SK-N-SH (cell line): ENCODE measurements at regions not wholly inside any gene's neighbourhood (a gene's known extent, or its start where the extent isn't known, plus 50 kb on each side); places are given as distances from the start of the nearest gene placed in this dataset.

Source experiments
- CTCF ChIA-PET: fragments of 300-600, 350-600 bp; formaldehyde crosslinking; extraction: SDS; loops from one replicate; lab custom pipeline; 2021; lab: Yijun Ruan, JAX
- POLR2A ChIA-PET: fragments of 350-600 bp; sonication (Branson Sonifier 250); formaldehyde crosslinking; extraction: SDS; loops from one replicate; lab custom pipeline; 2020; ENCODE audit warnings: antibody characterized with exemption, inconsistent platforms; lab: Yijun Ruan, JAX
- DNase-seq: peaks from one replicate; pipeline ENCODE4 v3.0.0; 2012
- H2AFZ ChIP-seq: fragments of 200-600 bp; sonication (generic); 2 replicates; pipeline ENCODE4 v1.8.1; 2016; ENCODE audit warnings: antibody characterized with exemption, mild to moderate bottlenecking, low read depth
- H3F3A ChIP-seq: fragments of 200-600 bp; sonication (generic); replicated peaks from 2 replicates; pipeline ENCODE3; 2016; ENCODE audit warnings: antibody characterized with exemption, mild to moderate bottlenecking; ENCODE audit not compliant: insufficient read depth
- H3K27ac ChIP-seq, 2 experiments: fragments of 200-500 bp in 1 of 2; fragments of 200-600 bp in 1 of 2; sonication (Bioruptor generic) in 1 of 2; sonication (generic), shearing (Covaris generic) in 1 of 2; 2 replicates each; pipeline versions ENCODE4 v1.5.1 to v1.6.1; 2014 to 2016; ENCODE audit warnings: low read depth in 2 of 2, inconsistent platforms in 1 of 2, low read length in 1 of 2, mild to moderate bottlenecking in 1 of 2, mixed read lengths in 1 of 2
- H3K27me3 ChIP-seq: fragments of 200-600 bp; sonication (generic), shearing (Covaris generic); 2 replicates; pipeline ENCODE4 v1.6.1; 2016; ENCODE audit warnings: mixed run types; ENCODE audit not compliant: insufficient read depth
- H3K36me3 ChIP-seq, 2 experiments: fragments of 200-500 bp in 1 of 2; fragments of 200-600 bp in 1 of 2; sonication (Bioruptor generic) in 1 of 2; sonication (generic) in 1 of 2; replicated peaks in 1 of 2; 2 replicates each; pipeline versions ENCODE3 to v1.5.1; 2014 to 2016; ENCODE audit warnings: low read length in 1 of 2, mild to moderate bottlenecking in 1 of 2; ENCODE audit not compliant: insufficient read depth in 2 of 2, control insufficient read depth in 1 of 2
- H3K4me1 ChIP-seq, 2 experiments: fragments of 200-500 bp in 1 of 2; fragments of 200-600 bp in 1 of 2; sonication (Bioruptor generic) in 1 of 2; sonication (generic), shearing (Covaris generic) in 1 of 2; 2 replicates each; pipeline versions ENCODE4 v1.5.1 to v1.6.1; 2014 to 2016; ENCODE audit warnings: low read depth in 1 of 2, low read length in 1 of 2, mixed run types in 1 of 2; ENCODE audit not compliant: insufficient read depth in 2 of 2, control insufficient read depth in 1 of 2
- H3K4me2 ChIP-seq: fragments of 200-600 bp; sonication (generic), shearing (Covaris generic); 2 replicates; pipeline ENCODE4 v1.6.1; 2017; ENCODE audit warnings: mixed run types
- H3K4me3 ChIP-seq, 2 experiments: fragments of 200-500 bp in 1 of 2; fragments of 200-600 bp in 1 of 2; sonication (Bioruptor generic) in 1 of 2; sonication (generic), shearing (Covaris generic) in 1 of 2; 2 replicates each; pipeline versions ENCODE4 v1.5.1 to v1.8.1; 2014 to 2016; ENCODE audit warnings: low read depth in 2 of 2, inconsistent platforms in 1 of 2, low read length in 1 of 2, mild to moderate bottlenecking in 1 of 2, mixed read lengths in 1 of 2, moderate library complexity in 1 of 2
- H3K79me2 ChIP-seq: fragments of 200-600 bp; sonication (generic); 2 replicates; pipeline ENCODE4 v1.8.1; 2017; ENCODE audit warnings: mild to moderate bottlenecking; ENCODE audit not compliant: insufficient read depth
- H3K9ac ChIP-seq: fragments of 200-600 bp; sonication (generic); 2 replicates; pipeline ENCODE4 v1.6.1; 2017; ENCODE audit warnings: mixed run types
- H3K9me2 ChIP-seq: fragments of 200-600 bp; sonication (generic); 2 replicates; pipeline ENCODE4 v1.6.1; 2017; ENCODE audit warnings: mixed run types
- H3K9me3 ChIP-seq: fragments of 200-600 bp; sonication (generic); 2 replicates; pipeline ENCODE4 v1.6.1; 2017; ENCODE audit warnings: mixed run types, mild to moderate bottlenecking, moderate library complexity
- H4K20me1 ChIP-seq: fragments of 200-600 bp; sonication (generic); 2 replicates; pipeline ENCODE4 v1.6.1; 2017; ENCODE audit warnings: mild to moderate bottlenecking, mixed run types; ENCODE audit not compliant: insufficient read depth
- CHD2 ChIP-seq: fragments of 150-350 bp; IDR thresholded peaks from 2 replicates; pipeline ENCODE4 v1.6.1; 2018; ENCODE audit warnings: low read length; ENCODE audit not compliant: partially characterized antibody
- EP300 ChIP-seq, 2 experiments: IDR thresholded peaks; 2 replicates each; pipeline versions ENCODE4 v1.4.0 to v1.6.1; 2012; ENCODE audit warnings: borderline replicate concordance in 1 of 2, low read depth in 1 of 2, low read length in 1 of 2
- FOXM1 ChIP-seq: IDR thresholded peaks from 2 replicates; pipeline ENCODE4 v1.4.0; 2012; ENCODE audit warnings: low read depth, mild to moderate bottlenecking
- MXI1 ChIP-seq: IDR thresholded peaks from 2 replicates; pipeline ENCODE4 v1.6.1; 2012; ENCODE audit warnings: mild to moderate bottlenecking, low read depth, low read length, improper control_type of control experiment
- NFIC ChIP-seq: IDR thresholded peaks from 2 replicates; pipeline ENCODE4 v1.4.0; 2012; ENCODE audit warnings: borderline replicate concordance
- RAD21 ChIP-seq: IDR thresholded peaks from 2 replicates; pipeline ENCODE4 v1.6.1; 2012; ENCODE audit warnings: mild to moderate bottlenecking, low read length
- SIN3A ChIP-seq: IDR thresholded peaks from 2 replicates; pipeline ENCODE4 v1.6.1; 2012; ENCODE audit warnings: low read depth, mild to moderate bottlenecking, low read length, moderate library complexity, borderline replicate concordance
- TAF1 ChIP-seq: IDR thresholded peaks from 2 replicates; pipeline ENCODE4 v1.6.1; 2012; ENCODE audit warnings: low read depth, mild to moderate bottlenecking, low read length, moderate library complexity, borderline replicate concordance
- WGBS: methylation state at CpG from one replicate; pipeline ENCODE4 v1.1.6; 2017; ENCODE audit warnings: low lambda C conversion rate; 5-methylcytosine and 5-hydroxymethylcytosine counted together
- TF ChIP-seq, protein P1 (sequence below): fragments of 200-600 bp; sonication (generic); IDR thresholded peaks from 2 replicates; pipeline ENCODE4 v1.6.1; 2017; ENCODE audit warnings: antibody characterized with exemption, mild to moderate bottlenecking, moderate library complexity
- TF ChIP-seq, protein P2 (sequence below): fragments of 150-350 bp; IDR thresholded peaks from 2 replicates; pipeline ENCODE4 v1.6.1; 2016; ENCODE audit warnings: mild to moderate bottlenecking, low read depth, low read length
- TF ChIP-seq, protein P3 (sequence below): IDR thresholded peaks from 2 replicates; pipeline ENCODE4 v1.4.0; 2012; ENCODE audit warnings: low read depth, borderline replicate concordance

DNA sequence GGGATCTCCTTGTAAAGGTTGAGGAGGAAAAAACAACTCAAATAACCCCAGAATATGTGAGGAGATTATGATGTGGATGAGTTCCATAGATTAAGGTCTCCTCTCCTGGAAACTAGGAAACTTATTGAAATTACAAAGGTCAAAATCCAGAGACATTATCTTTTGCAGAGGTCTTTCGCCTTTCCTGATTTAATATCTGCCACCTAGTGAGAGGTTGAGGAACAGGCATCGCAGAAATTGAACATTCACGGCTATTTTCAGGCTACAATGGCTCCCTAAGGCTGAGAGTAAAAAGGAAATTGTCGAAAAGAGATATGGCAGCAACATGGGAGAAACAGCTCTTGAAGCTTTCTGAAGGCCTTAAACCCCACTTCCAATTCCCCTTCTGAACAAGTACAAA is 127.5 kb upstream of the PLCXD3 start:
- Histone ChIP-seq H4K20me1 (no peaks in the 10 kb centered on the region), H3K4me2 (no peak overlapping the region), H3K9me2 (no peaks in the 10 kb centered on the region), H3F3A (no peaks in the 10 kb centered on the region), H3K9ac (no peak overlapping the region), H3K9me3 (no peaks in the 10 kb centered on the region), H3K27ac (no peak overlapping the region), H3K27me3 (no peaks in the 10 kb centered on the region), H3K36me3 (no peaks in the 10 kb centered on the region), H3K79me2 (no peaks in the 10 kb centered on the region), H3K4me3 (no peak overlapping the region), H2AFZ (no peak overlapping the region), H3K4me1 (peaks cover 0 to 2% of the 10 kb centered on the region in 2 experiments; a peak in 1 of 4 replicates)
- TF ChIP-seq SIN3A (no peak), NFIC (no peak), RAD21 (peak; percentile 19; the same call in 1 of the 2 replicates)
- TF ChIP-seq, protein P1, sequence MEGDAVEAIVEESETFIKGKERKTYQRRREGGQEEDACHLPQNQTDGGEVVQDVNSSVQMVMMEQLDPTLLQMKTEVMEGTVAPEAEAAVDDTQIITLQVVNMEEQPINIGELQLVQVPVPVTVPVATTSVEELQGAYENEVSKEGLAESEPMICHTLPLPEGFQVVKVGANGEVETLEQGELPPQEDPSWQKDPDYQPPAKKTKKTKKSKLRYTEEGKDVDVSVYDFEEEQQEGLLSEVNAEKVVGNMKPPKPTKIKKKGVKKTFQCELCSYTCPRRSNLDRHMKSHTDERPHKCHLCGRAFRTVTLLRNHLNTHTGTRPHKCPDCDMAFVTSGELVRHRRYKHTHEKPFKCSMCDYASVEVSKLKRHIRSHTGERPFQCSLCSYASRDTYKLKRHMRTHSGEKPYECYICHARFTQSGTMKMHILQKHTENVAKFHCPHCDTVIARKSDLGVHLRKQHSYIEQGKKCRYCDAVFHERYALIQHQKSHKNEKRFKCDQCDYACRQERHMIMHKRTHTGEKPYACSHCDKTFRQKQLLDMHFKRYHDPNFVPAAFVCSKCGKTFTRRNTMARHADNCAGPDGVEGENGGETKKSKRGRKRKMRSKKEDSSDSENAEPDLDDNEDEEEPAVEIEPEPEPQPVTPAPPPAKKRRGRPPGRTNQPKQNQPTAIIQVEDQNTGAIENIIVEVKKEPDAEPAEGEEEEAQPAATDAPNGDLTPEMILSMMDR: no peak; the same call in 1 of the 2 replicates
- 81% methylated on average over 4 of the region's 4 CpGs for WGBS
- ChIA-PET CTCF (interaction anchor here (0.8 to 3.0 kb wide), 10 partner anchors 18 to 733 kb away, joined by 3 to 10 read pairs (median 3); no protein-coding TSS in a partner anchor), POLR2A (no interaction called here)
- no peak for DNase-seq

DNA sequence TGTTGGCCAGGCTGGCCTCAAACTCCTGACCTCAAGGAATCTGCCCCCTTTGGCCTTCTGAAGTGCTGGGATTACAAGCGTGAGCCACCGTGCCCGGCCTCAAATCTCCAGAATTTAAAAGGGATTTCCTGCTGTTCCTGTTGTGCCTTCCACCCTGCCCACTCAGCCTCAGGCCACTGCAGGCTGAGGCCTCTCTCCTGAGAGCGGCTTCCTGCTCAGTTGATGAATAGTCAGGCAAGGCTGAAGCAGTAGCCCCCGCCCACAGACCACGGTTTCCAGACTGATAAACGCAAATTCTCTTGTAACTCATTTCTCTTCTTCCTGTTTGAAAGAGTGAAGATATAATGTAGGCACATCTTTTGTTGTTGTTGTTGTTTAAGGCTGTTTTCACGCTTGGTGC is 127.0 kb upstream of the PLCXD3 start:
- TF ChIP-seq CHD2: no peak
- TF ChIP-seq, protein P2, sequence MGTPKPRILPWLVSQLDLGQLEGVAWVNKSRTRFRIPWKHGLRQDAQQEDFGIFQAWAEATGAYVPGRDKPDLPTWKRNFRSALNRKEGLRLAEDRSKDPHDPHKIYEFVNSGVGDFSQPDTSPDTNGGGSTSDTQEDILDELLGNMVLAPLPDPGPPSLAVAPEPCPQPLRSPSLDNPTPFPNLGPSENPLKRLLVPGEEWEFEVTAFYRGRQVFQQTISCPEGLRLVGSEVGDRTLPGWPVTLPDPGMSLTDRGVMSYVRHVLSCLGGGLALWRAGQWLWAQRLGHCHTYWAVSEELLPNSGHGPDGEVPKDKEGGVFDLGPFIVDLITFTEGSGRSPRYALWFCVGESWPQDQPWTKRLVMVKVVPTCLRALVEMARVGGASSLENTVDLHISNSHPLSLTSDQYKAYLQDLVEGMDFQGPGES: no peak
- TF ChIP-seq, protein P3, sequence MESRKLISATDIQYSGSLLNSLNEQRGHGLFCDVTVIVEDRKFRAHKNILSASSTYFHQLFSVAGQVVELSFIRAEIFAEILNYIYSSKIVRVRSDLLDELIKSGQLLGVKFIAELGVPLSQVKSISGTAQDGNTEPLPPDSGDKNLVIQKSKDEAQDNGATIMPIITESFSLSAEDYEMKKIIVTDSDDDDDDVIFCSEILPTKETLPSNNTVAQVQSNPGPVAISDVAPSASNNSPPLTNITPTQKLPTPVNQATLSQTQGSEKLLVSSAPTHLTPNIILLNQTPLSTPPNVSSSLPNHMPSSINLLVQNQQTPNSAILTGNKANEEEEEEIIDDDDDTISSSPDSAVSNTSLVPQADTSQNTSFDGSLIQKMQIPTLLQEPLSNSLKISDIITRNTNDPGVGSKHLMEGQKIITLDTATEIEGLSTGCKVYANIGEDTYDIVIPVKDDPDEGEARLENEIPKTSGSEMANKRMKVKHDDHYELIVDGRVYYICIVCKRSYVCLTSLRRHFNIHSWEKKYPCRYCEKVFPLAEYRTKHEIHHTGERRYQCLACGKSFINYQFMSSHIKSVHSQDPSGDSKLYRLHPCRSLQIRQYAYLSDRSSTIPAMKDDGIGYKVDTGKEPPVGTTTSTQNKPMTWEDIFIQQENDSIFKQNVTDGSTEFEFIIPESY: no peak
- TF ChIP-seq SIN3A: no peak
- no peak for TF ChIP-seq TAF1
- TF ChIP-seq MXI1: no peak
- TF ChIP-seq EP300 (IDR thresholded peaks at IDR 0.05; ENCODE audit: borderline replicate concordance in 1 of 2, low read depth in 1 of 2, low read length in 1 of 2): no peak
- TF ChIP-seq FOXM1: no peak
- Histone ChIP-seq H3K9me3 (no peaks in the 10 kb centered on the region), H3K79me2 (no peaks in the 10 kb centered on the region), H3K4me1 (peaks cover 0 to 2% of the 10 kb centered on the region in 2 experiments; a peak in 1 of 4 replicates), H3K36me3 (no peaks in the 10 kb centered on the region), H3K27ac (no peak overlapping the region), H2AFZ (no peak overlapping the region), H3K27me3 (no peaks in the 10 kb centered on the region), H3K9me2 (no peaks in the 10 kb centered on the region), H3K4me3 (no peak overlapping the region), H4K20me1 (no peaks in the 10 kb centered on the region), H3K4me2 (no peak overlapping the region), H3K9ac (no peak overlapping the region), H3F3A (no peaks in the 10 kb centered on the region)
- 74% methylated on average over 8 of the region's 8 CpGs for WGBS
- DNase-seq: no peak
- POLR2A ChIA-PET: no interaction called here
- CTCF ChIA-PET: interaction anchor here (1.1 to 3.0 kb wide), 9 partner anchors 19 to 733 kb away, joined by 3 to 10 read pairs (median 3); no protein-coding TSS in a partner anchor
